ENCODE measurements at regions not wholly inside any gene's neighbourhood (a gene's known extent, or its start where the extent isn't known, plus 50 kb on each side); places are given as distances from the start of the nearest gene placed in this dataset.

DNA sequence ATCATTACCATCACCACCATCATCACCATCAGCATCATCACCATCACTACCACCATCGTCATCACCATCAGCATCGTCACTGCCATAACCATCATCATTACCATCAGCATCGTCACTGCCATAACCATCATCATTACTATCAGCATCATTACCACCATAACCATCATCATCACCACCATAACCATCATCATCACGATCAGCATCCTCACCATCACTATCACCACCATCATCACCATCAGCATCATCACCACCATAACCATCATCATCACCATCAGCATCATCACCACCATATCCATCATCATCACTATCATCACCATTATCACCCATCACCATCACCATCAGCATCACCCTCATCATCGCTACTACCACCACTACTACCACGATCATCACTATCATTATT lies 493.9 kb upstream of the TBX3 start:
- DNase-seq: no peak
- TF ChIP-seq POLR2A (IDR thresholded peaks at IDR 0.05; ENCODE audit: low read length): no peak
- TF ChIP-seq GATA1 (IDR thresholded peaks at IDR 0.05; ENCODE audit: low read depth, low read length): no peak

DNA sequence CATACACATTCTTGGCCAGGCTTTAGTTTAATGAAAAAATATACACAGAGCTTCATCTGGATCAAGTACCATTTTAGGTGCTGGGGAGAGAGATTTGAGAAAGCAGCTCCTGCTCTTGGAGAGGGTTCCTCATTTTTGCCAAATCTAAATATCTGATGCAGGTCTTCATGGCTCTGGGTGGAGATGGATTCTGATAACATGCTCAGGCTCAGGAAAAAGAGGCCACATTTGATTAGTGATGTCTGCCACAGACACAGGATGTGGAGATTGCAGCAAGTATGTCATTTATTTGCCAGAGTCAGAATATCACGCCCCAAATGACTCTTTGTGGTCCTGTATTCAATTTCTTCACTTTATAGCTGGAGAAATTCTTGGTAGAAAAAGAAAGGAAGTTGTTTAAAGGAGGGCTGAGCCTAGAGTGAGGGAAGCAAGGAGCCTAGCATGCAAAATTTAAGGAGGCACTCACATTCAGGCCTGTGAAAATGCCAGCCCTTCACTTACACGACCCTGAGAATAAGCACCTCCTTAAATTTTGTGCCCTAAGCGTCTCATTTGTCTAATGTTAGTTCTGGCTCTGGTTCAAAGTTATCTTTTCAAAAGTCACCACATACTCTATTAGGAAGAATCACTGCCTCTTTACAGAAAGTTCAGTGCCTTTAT lies 492.9 kb upstream of the TBX3 start:
- DNase-seq: no peak
- TF ChIP-seq POLR2A (IDR thresholded peaks at IDR 0.05; ENCODE audit: low read length): no peak
- no peak for TF ChIP-seq GATA1 (IDR thresholded peaks at IDR 0.05; ENCODE audit: low read depth, low read length)

DNA sequence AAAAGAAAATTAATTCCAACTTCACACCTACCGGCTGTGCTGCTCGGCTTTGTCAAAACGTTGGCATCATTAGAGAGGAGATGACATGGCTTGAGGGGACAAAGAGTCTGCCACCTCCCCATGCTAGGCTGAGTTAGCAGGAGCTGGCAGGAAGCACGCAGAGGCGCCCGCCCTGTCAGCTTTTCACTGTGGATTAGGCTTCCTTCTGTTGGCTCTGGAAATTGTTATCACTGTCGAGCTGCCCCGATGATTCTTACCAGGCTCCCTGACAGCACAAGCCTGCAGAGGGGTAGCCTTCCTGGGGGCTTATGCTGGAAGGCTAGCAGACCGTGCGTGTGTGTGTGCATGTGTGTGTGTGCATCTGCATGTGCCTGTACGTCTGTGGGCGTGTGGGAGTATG lies 490.9 kb upstream of the TBX3 start:
- TF ChIP-seq GATA1 (IDR thresholded peaks at IDR 0.05; ENCODE audit: low read depth, low read length): no peak
- TF ChIP-seq POLR2A (IDR thresholded peaks at IDR 0.05; ENCODE audit: low read length): no peak
- no peak for DNase-seq

DNA sequence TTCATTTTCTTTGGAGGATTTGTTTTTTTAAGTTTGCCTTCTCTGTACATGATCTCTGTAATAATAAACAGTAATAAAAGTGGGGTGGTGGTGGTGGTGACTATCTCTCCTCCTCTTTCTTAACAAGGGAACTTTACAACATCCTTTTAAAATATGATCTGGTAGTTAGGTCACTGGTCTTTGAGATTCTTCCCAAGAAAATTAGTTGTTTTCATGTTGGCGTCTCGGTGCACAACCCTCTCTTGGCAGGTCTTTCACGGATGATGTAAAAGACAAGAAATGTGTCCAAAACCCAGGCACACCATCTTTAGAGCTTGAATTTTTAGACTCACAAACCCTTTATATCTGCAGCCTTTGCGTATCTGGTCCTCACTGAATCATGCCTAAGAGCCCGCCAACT lies 488.5 kb upstream of the TBX3 start:
- DNase-seq: no peak
- no peak for TF ChIP-seq POLR2A (IDR thresholded peaks at IDR 0.05; ENCODE audit: low read length)
- no peak for TF ChIP-seq GATA1 (IDR thresholded peaks at IDR 0.05; ENCODE audit: low read depth, low read length)

DNA sequence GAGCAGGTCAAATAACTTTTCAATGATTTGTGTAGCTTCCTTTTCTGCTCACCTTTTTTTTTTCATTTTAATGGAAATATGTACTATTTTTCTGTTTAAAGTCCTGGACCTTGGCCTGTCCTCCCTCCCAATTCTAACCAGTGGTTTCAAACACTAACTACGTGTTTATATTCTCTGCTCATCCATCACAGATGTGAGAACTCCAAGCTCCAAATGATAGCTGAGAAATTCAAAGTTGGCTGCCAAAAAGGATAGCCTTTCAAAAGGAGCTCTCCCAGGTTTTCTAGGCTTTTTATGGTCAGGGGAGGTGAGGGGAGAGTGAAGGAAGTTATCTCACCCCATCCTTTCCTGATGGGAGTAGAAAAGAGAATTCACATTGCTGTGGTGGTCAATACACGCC lies 486.0 kb upstream of the TBX3 start:
- no peak for DNase-seq
- no peak for TF ChIP-seq POLR2A (IDR thresholded peaks at IDR 0.05; ENCODE audit: low read length)
- no peak for TF ChIP-seq GATA1 (IDR thresholded peaks at IDR 0.05; ENCODE audit: low read depth, low read length)

DNA sequence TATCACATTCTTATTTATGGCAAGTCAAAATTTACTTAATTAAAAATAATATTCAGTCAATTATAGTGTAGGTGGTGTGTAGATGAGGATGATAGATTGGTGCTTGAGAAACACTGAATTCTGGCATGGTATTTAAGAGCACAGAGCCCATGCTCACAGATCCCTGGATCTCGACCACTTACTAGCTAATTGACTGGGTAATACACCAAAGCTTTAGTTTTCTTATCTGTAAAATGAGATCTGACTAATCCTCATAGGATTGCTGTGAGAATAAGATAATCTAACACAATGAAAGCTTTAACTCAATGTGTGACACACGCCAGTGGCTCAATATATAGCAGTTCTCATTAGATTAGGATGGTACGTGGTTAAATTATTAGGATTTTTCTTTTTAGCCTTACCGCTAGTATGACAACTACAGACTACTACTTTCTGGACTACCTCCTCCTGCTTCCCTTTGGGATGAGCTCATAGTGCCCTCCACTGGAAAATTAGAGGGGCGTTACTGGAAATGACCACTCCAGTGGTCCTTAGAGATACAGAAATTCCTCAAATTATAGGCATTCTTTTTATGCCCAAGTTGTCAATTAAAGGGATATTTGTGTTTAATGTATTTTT lies 482.8 kb upstream of the TBX3 start:
- no peak for DNase-seq

DNA sequence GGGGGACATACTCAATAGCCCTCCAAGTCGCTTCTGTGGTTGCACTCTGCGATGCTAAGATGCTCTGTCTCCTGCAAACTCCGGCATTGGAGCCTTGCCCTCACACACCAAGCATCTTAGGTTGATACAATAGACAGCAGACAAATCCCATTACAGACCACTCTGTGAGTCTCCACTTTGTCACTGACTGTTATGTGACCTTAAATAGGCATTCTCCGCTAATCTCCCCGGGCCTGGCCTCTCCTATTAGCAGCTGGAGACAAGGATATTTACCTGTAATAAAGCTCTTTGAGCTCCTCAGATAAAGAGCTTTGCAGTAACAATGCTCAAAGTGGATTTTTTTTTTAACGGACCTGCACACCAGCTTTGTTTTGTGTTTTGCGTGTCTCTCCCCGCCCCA lies 479.7 kb upstream of the TBX3 start:
- DNase-seq: no peak
- TF ChIP-seq GATA1 (IDR thresholded peaks at IDR 0.05; ENCODE audit: low read depth, low read length): no peak
- no peak for TF ChIP-seq POLR2A (IDR thresholded peaks at IDR 0.05; ENCODE audit: low read length)

More for the DNA sequence above, 482.8 kb upstream of the TBX3 start:
- TF ChIP-seq POLR2A (IDR thresholded peaks at IDR 0.05; ENCODE audit: low read length) (no peak), GATA1 (IDR thresholded peaks at IDR 0.05; ENCODE audit: low read depth, low read length) (no peak)

DNA sequence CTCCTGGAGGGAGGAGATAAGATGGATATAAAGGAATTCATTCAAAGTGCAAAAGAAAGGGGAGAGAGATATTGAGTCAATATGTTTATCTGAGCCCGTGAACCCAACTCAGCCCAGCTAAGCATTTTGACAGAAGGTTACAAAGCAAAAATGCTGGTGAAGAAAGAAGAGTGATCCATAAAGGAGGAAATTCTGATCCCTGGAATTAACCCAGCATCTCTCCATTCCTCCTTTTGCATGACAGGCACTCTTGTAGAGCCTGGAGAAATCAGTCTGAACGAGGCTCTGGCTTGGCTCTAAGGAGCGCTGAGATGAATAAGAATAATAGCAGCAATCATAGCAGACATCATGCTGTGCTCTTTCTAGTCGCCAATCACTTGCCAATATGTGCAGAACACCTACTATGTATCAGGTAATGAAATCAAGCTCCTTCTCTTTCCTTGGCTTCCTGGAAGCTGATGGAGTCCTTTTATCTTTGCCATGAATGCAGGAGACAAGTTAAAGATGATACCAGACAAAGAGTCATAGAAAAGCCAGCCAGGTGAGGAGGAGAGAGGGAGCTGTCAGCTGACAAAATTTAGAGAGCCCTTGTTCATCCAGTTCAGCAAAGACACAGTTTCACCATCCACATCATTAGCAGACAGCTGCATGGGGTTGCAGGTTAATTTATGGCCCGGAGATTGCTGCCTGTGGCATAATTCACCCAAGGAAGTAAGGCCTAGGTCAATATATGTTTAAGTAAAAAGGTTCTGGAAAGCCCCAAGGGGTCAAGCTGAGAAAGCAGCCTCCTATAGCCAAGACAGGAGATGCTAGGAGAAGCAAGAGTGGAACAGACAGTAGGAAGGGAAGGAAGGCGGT lies 476.5 kb upstream of the TBX3 start:
- TF ChIP-seq POLR2A (IDR thresholded peaks at IDR 0.05; ENCODE audit: low read length) (no peak), GATA1 (IDR thresholded peaks at IDR 0.05; ENCODE audit: low read depth, low read length) (no peak)
- no peak for DNase-seq

DNA sequence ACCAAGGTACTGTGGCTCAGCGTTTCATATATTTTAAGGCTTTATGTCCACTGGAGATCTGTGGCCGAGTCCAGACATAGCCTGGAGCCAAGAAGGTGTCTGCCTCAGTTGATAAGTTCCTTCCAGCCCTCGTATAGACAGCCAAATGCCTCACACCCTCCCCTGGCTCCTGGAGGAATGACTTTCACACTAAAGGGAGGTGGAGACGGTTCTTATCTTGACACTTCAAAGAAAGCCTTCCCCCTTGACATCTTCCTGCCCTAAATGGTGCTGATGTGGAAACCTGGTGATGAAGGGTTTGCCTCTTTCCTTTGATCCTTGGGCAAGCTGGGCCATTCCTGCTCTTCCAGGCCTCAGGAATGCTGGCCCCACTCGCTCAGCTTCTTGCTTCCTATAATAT lies 474.8 kb upstream of the TBX3 start:
- no peak for DNase-seq
- TF ChIP-seq GATA1 (IDR thresholded peaks at IDR 0.05; ENCODE audit: low read depth, low read length): no peak
- TF ChIP-seq POLR2A (IDR thresholded peaks at IDR 0.05; ENCODE audit: low read length): no peak

DNA sequence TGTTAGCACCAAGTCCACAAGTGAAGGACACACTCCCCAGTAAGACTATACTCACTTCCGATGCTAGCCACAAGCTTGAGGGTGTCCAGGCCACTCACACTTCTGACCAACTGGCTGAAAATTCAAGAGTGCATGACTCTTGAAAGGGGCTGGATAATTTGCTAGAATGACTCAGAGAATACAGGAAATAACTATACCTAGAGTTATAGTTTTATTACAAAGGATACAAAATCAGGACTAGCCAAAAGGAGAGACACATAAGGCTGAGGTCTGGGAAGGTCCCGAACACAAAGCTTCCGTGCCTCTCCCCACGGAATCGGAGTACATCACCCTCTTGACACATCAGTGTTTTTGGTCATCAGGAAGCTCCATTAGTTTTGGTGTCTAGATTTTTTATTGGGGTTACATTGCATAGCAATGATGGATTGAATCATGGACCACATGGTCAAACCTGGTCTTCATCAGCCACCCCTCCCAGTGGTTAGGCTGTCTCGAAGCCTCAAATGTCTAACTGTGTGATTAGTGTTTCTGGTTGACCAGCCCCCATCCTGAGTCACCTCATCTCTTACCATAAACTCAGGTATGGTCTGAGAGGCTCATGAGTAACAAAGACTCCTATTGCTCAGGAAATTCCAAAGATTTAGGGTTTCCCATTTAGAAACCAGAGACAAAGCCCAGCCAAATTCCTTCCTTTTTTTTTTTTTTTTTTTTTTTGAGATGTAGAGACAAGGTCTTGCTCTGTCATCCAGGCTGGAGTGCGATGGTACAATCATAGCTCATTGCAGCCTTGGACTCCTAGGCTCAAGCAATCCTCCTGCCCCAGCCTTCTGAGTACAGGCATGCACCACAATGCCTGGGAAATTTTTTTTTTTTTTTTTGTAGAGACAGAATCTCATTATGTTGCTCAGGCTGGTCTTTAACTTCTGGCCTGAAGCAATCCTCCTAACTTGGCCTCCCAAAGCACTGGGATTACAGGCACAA lies 472.0 kb upstream of the TBX3 start:
- DNase-seq: no peak

DNA sequence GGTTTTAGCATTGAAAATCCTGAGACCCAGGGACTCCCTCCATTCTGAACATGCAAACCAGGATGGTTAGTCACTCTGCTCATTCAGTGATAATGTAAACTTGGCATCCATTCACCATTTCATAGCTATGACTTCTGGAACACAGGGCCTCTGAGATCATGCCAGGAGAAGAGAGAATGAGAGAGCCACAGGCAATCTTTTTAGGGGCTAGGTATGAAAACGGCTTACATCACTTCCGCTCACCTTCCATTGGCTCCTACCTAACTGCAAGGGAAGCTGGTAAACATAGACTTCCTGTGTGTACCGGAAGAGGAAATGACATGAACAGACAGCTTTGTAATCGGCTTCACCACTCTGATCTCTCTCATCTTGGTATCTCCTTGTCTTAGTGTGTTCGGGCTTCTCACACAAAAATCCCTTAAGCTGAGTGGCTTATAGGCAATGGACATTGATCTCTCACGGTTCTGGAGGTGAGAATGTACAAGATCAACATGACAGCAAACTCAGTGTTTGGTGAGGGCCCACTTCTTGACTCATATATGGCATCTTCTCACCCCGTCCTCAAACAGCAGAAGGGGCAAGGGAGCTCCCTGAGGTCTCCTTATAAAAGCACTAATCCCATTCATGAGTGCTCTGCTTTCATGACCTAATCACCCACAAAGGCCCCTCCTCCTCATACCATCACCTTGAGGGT lies 465.9 kb upstream of the TBX3 start:
- TF ChIP-seq POLR2A (IDR thresholded peaks at IDR 0.05; ENCODE audit: low read length): no peak
- TF ChIP-seq GATA1 (IDR thresholded peaks at IDR 0.05; ENCODE audit: low read depth, low read length): no peak
- no peak for DNase-seq

More for the DNA sequence above, 472.0 kb upstream of the TBX3 start:
- TF ChIP-seq POLR2A (IDR thresholded peaks at IDR 0.05; ENCODE audit: low read length) (no peak), GATA1 (IDR thresholded peaks at IDR 0.05; ENCODE audit: low read depth, low read length) (no peak)

DNA sequence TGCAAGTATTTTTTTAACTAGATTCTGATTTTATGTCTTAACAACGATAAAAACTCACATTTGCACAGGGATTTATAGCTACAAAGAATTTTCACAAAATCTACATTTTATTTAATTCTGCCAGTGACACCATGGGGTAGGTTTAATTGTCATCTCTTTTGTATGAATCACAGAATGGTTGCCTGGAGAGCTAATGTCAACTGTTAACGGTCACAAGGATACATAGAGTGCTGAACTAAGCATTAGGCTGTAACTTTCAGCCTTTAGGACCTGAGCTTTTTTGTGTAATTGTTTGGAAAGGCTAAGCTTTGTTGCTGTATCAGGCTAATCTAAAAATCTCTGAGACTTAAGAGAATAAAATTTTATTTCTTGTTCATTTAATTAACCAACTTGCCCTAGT lies 465.3 kb upstream of the TBX3 start:
- DNase-seq: no peak
- TF ChIP-seq POLR2A (IDR thresholded peaks at IDR 0.05; ENCODE audit: low read length) (no peak), GATA1 (IDR thresholded peaks at IDR 0.05; ENCODE audit: low read depth, low read length) (no peak)

DNA sequence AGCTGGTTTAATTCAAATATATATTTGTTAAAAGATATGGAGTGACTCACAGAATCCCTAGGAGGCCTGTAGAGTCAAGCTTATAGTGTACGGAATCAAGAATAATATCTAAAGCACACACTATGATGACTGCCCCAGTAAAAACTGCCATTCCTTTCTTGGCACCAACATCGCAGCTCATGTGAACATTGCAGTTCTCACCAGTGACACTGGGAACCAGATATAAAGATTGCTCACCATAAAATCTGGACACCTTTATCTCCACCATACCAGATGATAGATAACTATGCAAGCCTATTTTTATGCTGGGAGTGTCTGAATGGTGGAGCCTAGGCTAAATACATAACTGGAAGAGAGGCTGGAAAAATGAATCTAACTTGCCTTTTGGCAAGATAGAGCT lies 463.9 kb upstream of the TBX3 start:
- TF ChIP-seq GATA1 (IDR thresholded peaks at IDR 0.05; ENCODE audit: low read depth, low read length) (no peak), POLR2A (IDR thresholded peaks at IDR 0.05; ENCODE audit: low read length) (no peak)
- no peak for DNase-seq

All from erythroblast (primary cell).